ENCODE measurements at regions not wholly inside any gene's neighbourhood (a gene's known extent, or its start where the extent isn't known, plus 50 kb on each side); places are given as distances from the start of the nearest gene placed in this dataset.

GRCh38 chr1:175797576-175797975, 54.2 kb upstream of the TNR start:
- no peak for DNase-seq
- no peak for ATAC-seq
- intact Hi-C loops (cut with DNase I, micrococcal nuclease) = no loop called here

DNA sequence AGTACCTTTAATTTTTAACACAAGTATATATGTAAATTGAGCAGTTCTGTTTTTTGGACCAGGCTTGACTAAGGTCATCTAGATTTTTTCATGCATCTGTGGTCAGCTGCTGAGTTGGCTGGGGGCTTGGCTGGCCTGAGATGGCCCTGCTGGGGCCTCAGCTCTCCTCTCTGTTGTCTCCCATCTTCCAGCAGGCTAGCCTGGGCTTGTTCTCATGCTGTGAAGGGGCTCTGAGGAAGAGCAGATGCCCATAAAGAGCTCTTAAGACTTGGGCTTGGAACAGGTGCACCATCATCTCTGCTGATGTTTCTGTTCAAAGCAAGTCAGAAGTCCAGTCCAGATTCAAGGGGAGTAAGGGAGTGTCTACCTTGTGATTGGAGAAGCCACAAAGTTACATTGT, 51.2 kb upstream of the TNR start:
- ATAC-seq = no peak
- intact Hi-C loops (cut with DNase I, micrococcal nuclease) = no loop called here
- DNase-seq = no peak

DNA sequence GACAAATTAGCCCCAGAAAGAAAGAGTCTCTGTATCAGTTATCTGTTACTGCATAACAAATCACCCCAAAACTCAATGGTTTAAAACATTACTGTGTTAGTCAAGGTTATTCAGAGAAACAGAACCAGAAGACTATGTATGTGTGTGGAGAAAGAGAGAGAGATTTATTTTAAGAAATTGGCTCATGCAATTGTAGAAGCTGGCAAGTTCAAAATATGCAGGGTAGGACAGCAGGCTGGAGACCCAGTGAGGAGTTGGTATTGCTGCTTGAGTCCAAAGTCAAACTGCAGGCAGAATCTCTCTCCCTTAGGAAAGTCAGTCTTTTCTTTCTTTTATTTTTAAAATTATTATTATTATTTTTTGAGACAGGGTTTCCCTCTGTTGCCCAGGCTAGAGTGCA, 50.2 kb upstream of the TNR start:
- DNase-seq (no peak), ATAC-seq (no peak)
- intact Hi-C loops (cut with DNase I, micrococcal nuclease) = no loop called here
